B cell (primary cell): ENCODE measurements at regions not wholly inside any gene's neighbourhood (a gene's known extent, or its start where the extent isn't known, plus 50 kb on each side); places are given as distances from the start of the nearest gene placed in this dataset.

Source experiments
- CTCF ChIP-seq: fragments of 200-600 bp; IDR thresholded peaks from one replicate; pipeline ENCODE4 v1.8.0; 2022; ENCODE audit warnings: antibody characterized with exemption, mild to moderate bottlenecking
- EZH2 ChIP-seq: IDR thresholded peaks from 2 replicates; pipeline ENCODE4 v1.6.1; 2012; ENCODE audit warnings: borderline replicate concordance, low read depth, mild to moderate bottlenecking, moderate library complexity, low read length; ENCODE audit not compliant: insufficient read depth, poor library complexity, severe bottlenecking

- TF ChIP-seq CTCF = no peak
- no peak for TF ChIP-seq EZH2
Measured at GRCh38 chr3:158976966-158977365, 175.1 kb downstream of the MFSD1 start.
